ENCODE measurements at regions not wholly inside any gene's neighbourhood (a gene's known extent, or its start where the extent isn't known, plus 50 kb on each side); places are given as distances from the start of the nearest gene placed in this dataset.

DNA sequence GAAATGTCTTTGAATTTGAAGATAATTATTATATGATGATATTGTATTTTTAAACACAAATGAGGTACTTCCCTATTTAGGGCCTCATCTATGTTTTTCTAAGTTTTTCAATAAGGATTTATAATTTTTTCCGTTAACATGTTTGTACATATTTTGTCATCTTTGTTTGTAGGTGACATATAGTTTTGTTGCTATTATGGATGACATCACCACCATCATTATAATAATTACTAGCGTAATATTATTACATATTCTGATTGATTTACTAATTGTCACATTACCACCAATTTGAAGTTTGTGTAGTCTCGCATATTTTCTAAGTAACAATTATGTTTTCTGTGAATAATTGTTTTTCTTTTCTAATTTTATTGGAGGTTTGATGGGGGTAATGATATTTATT is 147.2 kb upstream of the DAAM1 start:
- ChIA-PET CTCF (ENCODE audit: partially characterized antibody) (no interaction called here), POLR2A (ENCODE audit: partially characterized antibody) (no interaction called here)
- Histone ChIP-seq H3K23ac (ENCODE audit: insufficient read length) (no peak overlapping the region), H2BK20ac (ENCODE audit: low read length) (no peak overlapping the region), H3K18ac (ENCODE audit: extremely low read depth, low read length) (no peak overlapping the region), H3K4me1 (replicated peaks in 1 of 4; ENCODE audit: control insufficient read depth in 3 of 4, insufficient read depth in 4 of 4, low read length in 3 of 4) (no peaks in the 10 kb centered on the region), H2BK12ac (ENCODE audit: low read depth, low read length) (no peak overlapping the region), H2BK5ac (ENCODE audit: low read depth, low read length) (no peak overlapping the region), H4K5ac (ENCODE audit: insufficient read length, low read depth, low read length) (no peak overlapping the region), H3K9me3 (ENCODE audit: insufficient read depth in 2 of 2, low read depth in 1 of 2, low read length in 1 of 2) (no peaks in the 10 kb centered on the region), H3K36me3 (ENCODE audit: control insufficient read depth in 2 of 4, insufficient read depth in 4 of 4, low read length in 3 of 4) (no peaks in the 10 kb centered on the region), H2BK15ac (ENCODE audit: low read length) (no peak overlapping the region), H4K91ac (replicated peaks; ENCODE audit: insufficient read length, low read length) (no peak overlapping the region), H3K27me3 (replicated peaks in 1 of 4; ENCODE audit: control insufficient read depth in 3 of 4, extremely low read depth in 1 of 4, insufficient read depth in 3 of 4, low read length in 3 of 4) (no peaks in the 10 kb centered on the region), H3K4ac (replicated peaks; ENCODE audit: insufficient read length, low read depth, low read length) (no peak overlapping the region), H3K9ac (replicated peaks in 1 of 4; ENCODE audit: extremely low read depth in 1 of 4, low read depth in 3 of 4, low read length in 3 of 4) (no peak overlapping the region), H4K20me1 (replicated peaks in 1 of 2; ENCODE audit: control insufficient read depth in 1 of 2, insufficient read depth in 2 of 2, low read length in 2 of 2) (no peaks in the 10 kb centered on the region), H3K79me2 (ENCODE audit: control insufficient read depth in 1 of 2, insufficient read depth in 2 of 2, low read length in 2 of 2) (no peaks in the 10 kb centered on the region), H3K56ac (replicated peaks; ENCODE audit: insufficient read length, low read depth, low read length) (no peak overlapping the region), H3K79me1 (ENCODE audit: low read depth, low read length) (no peaks in the 10 kb centered on the region), H3K14ac (ENCODE audit: insufficient read length) (no peak overlapping the region), H3K4me2 (ENCODE audit: insufficient read depth in 1 of 2, low read depth in 2 of 2, low read length in 2 of 2) (no peak overlapping the region), H2BK120ac (replicated peaks; ENCODE audit: low read depth, low read length) (no peak overlapping the region), H2AK5ac (ENCODE audit: low read depth, low read length) (no peak overlapping the region), H4K8ac (ENCODE audit: extremely low read depth, insufficient read depth, low read length) (no peak overlapping the region), H3K27ac (ENCODE audit: low read depth, low read length) (no peak overlapping the region), H2AFZ (ENCODE audit: low read length) (no peak overlapping the region), H3K4me3 (ENCODE audit: extremely low read depth in 1 of 4, insufficient read depth in 2 of 4, low read depth in 3 of 4, low read length in 4 of 4) (no peak overlapping the region), H3K23me2 (ENCODE audit: low read depth, low read length) (no peaks in the 10 kb centered on the region)
- 96% methylated on average over 3 of the region's 3 CpGs; no CpG with 5 or more reads in 1 of the 2 experiments for WGBS, 2 experiments (ENCODE audit: extremely low coverage in 1 of 2, insufficient coverage in 1 of 2, insufficient read length in 1 of 2, insufficient replicate concordance in 2 of 2, low coverage in 1 of 2, low lambda C conversion rate in 2 of 2, missing lambda C conversion rate in 1 of 2)
- DNase-seq (ENCODE audit: low read depth in 1 of 2, low spot score in 2 of 2) = no peak
- no peak for FAIRE-seq
- TF ChIP-seq, protein P1, sequence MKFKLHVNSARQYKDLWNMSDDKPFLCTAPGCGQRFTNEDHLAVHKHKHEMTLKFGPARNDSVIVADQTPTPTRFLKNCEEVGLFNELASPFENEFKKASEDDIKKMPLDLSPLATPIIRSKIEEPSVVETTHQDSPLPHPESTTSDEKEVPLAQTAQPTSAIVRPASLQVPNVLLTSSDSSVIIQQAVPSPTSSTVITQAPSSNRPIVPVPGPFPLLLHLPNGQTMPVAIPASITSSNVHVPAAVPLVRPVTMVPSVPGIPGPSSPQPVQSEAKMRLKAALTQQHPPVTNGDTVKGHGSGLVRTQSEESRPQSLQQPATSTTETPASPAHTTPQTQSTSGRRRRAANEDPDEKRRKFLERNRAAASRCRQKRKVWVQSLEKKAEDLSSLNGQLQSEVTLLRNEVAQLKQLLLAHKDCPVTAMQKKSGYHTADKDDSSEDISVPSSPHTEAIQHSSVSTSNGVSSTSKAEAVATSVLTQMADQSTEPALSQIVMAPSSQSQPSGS (IDR thresholded peaks at IDR 0.05; ENCODE audit: low read length) = no peak
- no peak for TF ChIP-seq GABPA (IDR thresholded peaks at IDR 0.05; ENCODE audit: borderline replicate concordance, insufficient read depth, low read length)
- no peak for TF ChIP-seq TEAD4 (IDR thresholded peaks at IDR 0.05; ENCODE audit: low read depth, low read length)
- TF ChIP-seq SP1 (IDR thresholded peaks at IDR 0.05; ENCODE audit: low read depth, low read length) = no peak
- no peak for TF ChIP-seq TAF1 (IDR thresholded peaks at IDR 0.05; ENCODE audit: low read depth, low read length)
- TF ChIP-seq HDAC2 (IDR thresholded peaks at IDR 0.05; ENCODE audit: borderline replicate concordance in 1 of 2, low read depth in 2 of 2, low read length in 2 of 2) = no peak
- TF ChIP-seq, protein P2, sequence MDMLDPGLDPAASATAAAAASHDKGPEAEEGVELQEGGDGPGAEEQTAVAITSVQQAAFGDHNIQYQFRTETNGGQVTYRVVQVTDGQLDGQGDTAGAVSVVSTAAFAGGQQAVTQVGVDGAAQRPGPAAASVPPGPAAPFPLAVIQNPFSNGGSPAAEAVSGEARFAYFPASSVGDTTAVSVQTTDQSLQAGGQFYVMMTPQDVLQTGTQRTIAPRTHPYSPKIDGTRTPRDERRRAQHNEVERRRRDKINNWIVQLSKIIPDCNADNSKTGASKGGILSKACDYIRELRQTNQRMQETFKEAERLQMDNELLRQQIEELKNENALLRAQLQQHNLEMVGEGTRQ (IDR thresholded peaks at IDR 0.05; ENCODE audit: low read length) = no peak
- TF ChIP-seq POLR2A (IDR thresholded peaks at IDR 0.05; ENCODE audit: control extremely low read depth in 1 of 2, low read depth in 2 of 2, low read length in 2 of 2) = no peak
- no peak for TF ChIP-seq TAF7 (optimal IDR thresholded peaks at IDR 0.05; ENCODE audit: borderline replicate concordance, low read depth, low read length)
- no peak for TF ChIP-seq EZH2 (IDR thresholded peaks at IDR 0.05; ENCODE audit: low read depth, low read length, severe bottlenecking)
- no peak for TF ChIP-seq SP4 (IDR thresholded peaks at IDR 0.05; ENCODE audit: low read length)
- no peak for TF ChIP-seq MAFK (IDR thresholded peaks at IDR 0.05; ENCODE audit: low read depth, low read length)
